Left renal pelvis (tissue), 4 donors: ENCODE measurements at regions not wholly inside any gene's neighbourhood (a gene's known extent, or its start where the extent isn't known, plus 50 kb on each side); places are given as distances from the start of the nearest gene placed in this dataset.
"Not testable (repeated sequence)": the region's sequence is repeated elsewhere in the genome, so short reads cannot be mapped to it uniquely, and the experiment has no call there.

ENCODE experiments used
- DNase-seq, 4 donors: peaks; one replicate each; pipeline ENCODE4 v3.0.0-alpha.2; 2013; ENCODE audit warnings: low read depth in 4 of 4, low spot score in 3 of 4

- no peak for DNase-seq
Measured at GRCh38 chr11:122604621-122605020, 50.9 kb upstream of the UBASH3B start.

GRCh38 chr11:122601141-122602125, 54.1 kb upstream of the UBASH3B start:
- DNase-seq, result no peak

GRCh38 chr11:122600290-122600689, 55.2 kb upstream of the UBASH3B start:
- DNase-seq, result no peak

GRCh38 chr11:122599434-122599833, 56.1 kb upstream of the UBASH3B start:
- no peak for DNase-seq

- DNase-seq, result no peak
Measured at GRCh38 chr11:122598971-122599370, 56.6 kb upstream of the UBASH3B start.

- DNase-seq, result no peak
Measured at GRCh38 chr11:122597511-122597910, 58.0 kb upstream of the UBASH3B start.

- no peak for DNase-seq
Measured at GRCh38 chr11:122594986-122595645, 60.4 kb upstream of the UBASH3B start.

- no peak for DNase-seq
Measured at GRCh38 chr11:122593473-122594420, 61.8 kb upstream of the UBASH3B start.

GRCh38 chr11:122592641-122593040, 62.9 kb upstream of the UBASH3B start:
- DNase-seq, result no peak

- DNase-seq, result no peak
Measured at GRCh38 chr11:122584670-122585069, 70.9 kb upstream of the UBASH3B start.

GRCh38 chr11:122580071-122580470, 75.5 kb upstream of the UBASH3B start:
- not testable (repeated sequence) for DNase-seq

- no peak for DNase-seq
Measured at GRCh38 chr11:122578171-122578825, 77.2 kb upstream of the UBASH3B start.

GRCh38 chr11:122572592-122572991, 82.9 kb upstream of the UBASH3B start:
- no peak for DNase-seq

- DNase-seq, result no peak
Measured at GRCh38 chr11:122563761-122564160, 91.8 kb upstream of the UBASH3B start.

- no peak for DNase-seq
Measured at GRCh38 chr11:122559734-122560382, 95.7 kb upstream of the UBASH3B start.

GRCh38 chr11:122559218-122559617, 96.3 kb upstream of the UBASH3B start:
- DNase-seq, result not testable (repeated sequence)

GRCh38 chr11:122557163-122557562, 98.4 kb upstream of the UBASH3B start:
- not testable (repeated sequence) for DNase-seq

GRCh38 chr11:122556605-122557004, 98.9 kb upstream of the UBASH3B start:
- DNase-seq, result peak in 2 of 4 donors; percentile 6 to 8

- no peak for DNase-seq
Measured at GRCh38 chr11:122538060-122538459, 117.5 kb upstream of the UBASH3B start.

- DNase-seq, result no peak
Measured at GRCh38 chr11:122524898-122525297, 130.6 kb upstream of the UBASH3B start.
